NT2/D1 (cell line): ENCODE measurements at regions not wholly inside any gene's neighbourhood (a gene's known extent, or its start where the extent isn't known, plus 50 kb on each side); places are given as distances from the start of the nearest gene placed in this dataset.
"Not testable (repeated sequence)": the region's sequence is repeated elsewhere in the genome, so short reads cannot be mapped to it uniquely, and the experiment has no call there.

Source experiments
- SUZ12 ChIP-seq: IDR thresholded peaks from 2 replicates; pipeline ENCODE4 v1.6.1; 2011; ENCODE audit not compliant: insufficient read length, insufficient read depth; ENCODE audit errors: extremely low read depth
- YY1 ChIP-seq: IDR thresholded peaks from 2 replicates; pipeline ENCODE4 v1.6.1; 2011; ENCODE audit not compliant: insufficient read length, insufficient read depth
- ZNF274 ChIP-seq: IDR thresholded peaks from 2 replicates; pipeline ENCODE4 v1.6.1; 2011; ENCODE audit warnings: mild to moderate bottlenecking, low read depth, low read length

- TF ChIP-seq SUZ12, ZNF274, YY1: not testable (repeated sequence)
Measured at GRCh38 chr12:8386661-8387060, 69.1 kb upstream of the CLEC6A start.
